ENCODE measurements at regions not wholly inside any gene's neighbourhood (a gene's known extent, or its start where the extent isn't known, plus 50 kb on each side); places are given as distances from the start of the nearest gene placed in this dataset.

DNA sequence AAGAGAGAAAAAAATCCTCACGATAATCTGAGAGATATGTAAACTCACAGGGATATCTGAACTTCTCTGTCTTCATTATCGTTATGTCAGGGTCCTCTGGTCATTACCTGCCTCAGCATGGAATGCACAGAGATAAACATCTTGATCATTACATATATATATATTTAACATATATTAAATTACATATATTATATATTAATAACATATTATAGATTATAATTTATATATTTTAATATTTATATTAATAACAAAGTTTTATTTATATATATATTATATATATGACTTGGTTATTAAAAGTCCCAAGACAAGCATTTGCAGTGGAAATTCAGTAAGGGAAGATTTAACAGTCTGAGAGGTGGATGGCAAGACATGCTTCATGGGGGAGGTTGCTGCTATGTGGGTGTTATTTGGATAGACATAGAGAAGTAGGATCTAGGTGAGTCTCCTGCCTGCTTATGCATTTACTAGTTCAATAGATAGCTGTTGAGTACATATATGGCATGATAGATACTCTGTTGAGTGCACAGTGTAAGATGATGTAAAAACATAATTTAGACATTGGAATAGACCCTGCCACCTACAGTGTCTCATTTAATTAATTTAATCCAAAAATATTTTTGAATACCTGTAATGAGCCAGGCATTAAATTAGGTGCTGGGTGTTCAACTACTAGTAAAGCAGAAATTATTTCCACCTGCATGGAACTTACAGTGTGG is 255.2 kb downstream of the RAD51AP2 start:
- no peak for TF ChIP-seq POLR2A (IDR thresholded peaks at IDR 0.05)
- TF ChIP-seq, protein P1, sequence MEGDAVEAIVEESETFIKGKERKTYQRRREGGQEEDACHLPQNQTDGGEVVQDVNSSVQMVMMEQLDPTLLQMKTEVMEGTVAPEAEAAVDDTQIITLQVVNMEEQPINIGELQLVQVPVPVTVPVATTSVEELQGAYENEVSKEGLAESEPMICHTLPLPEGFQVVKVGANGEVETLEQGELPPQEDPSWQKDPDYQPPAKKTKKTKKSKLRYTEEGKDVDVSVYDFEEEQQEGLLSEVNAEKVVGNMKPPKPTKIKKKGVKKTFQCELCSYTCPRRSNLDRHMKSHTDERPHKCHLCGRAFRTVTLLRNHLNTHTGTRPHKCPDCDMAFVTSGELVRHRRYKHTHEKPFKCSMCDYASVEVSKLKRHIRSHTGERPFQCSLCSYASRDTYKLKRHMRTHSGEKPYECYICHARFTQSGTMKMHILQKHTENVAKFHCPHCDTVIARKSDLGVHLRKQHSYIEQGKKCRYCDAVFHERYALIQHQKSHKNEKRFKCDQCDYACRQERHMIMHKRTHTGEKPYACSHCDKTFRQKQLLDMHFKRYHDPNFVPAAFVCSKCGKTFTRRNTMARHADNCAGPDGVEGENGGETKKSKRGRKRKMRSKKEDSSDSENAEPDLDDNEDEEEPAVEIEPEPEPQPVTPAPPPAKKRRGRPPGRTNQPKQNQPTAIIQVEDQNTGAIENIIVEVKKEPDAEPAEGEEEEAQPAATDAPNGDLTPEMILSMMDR (IDR thresholded peaks at IDR 0.05) = no peak
